ENCODE measurements at regions not wholly inside any gene's neighbourhood (a gene's known extent, or its start where the extent isn't known, plus 50 kb on each side); places are given as distances from the start of the nearest gene placed in this dataset.

DNA sequence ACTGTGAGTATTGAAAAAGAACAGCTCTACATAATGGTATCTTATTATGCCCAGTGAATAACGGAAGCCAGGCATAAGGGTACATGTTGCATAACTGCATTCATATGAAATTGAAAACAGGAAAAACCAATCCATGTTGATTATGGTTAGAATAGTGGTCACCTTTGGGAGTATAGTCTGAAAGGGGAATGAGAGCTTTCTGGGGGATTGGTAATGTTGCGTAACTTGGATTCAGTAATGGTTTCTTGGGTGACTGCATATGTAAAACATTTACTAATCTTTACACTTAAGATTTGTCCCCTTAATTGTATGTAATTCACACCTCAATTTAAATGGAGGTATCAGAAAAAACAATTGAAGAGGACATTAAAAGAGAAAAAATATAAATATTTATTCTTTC is 292.1 kb downstream of the LMO4 start:
- H3K4me3 Mint-ChIP-seq: no peak overlapping the region
- peaks cover 4% of the 10 kb centered on the region for H3K27me3 Mint-ChIP-seq
- peaks cover 7% of the 10 kb centered on the region for H3K9me3 Mint-ChIP-seq
- DNase-seq: no peak
- H3K4me1 Mint-ChIP-seq (ENCODE audit: low read depth): no peaks in the 10 kb centered on the region
- H3K27ac Mint-ChIP-seq: no peak overlapping the region
- H3K36me3 Mint-ChIP-seq (ENCODE audit: low read depth): no peaks in the 10 kb centered on the region

DNA sequence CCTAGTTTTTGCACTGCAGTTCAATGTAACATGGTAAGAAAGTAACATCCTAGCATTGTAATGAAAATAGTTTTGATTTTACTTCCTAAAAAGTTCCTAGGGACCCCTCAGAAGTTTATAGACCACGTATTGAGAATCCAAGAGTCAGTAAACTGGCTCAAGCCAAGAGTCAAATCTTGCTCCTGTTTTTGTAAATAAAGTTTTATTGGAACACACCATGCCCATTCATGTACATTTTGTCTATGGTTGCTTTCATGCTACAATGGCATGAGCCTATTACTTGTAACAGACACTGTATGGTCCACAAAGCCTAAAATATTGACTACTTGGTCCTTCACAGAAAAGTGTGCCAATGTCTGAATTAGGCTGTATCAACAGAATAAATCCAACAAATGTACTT is 301.0 kb downstream of the LMO4 start:
- Mint-ChIP-seq H3K9me3 (peaks cover 6% of the 10 kb centered on the region), H3K4me3 (no peak overlapping the region), H3K4me1 (ENCODE audit: low read depth) (no peaks in the 10 kb centered on the region), H3K36me3 (ENCODE audit: low read depth) (no peaks in the 10 kb centered on the region), H3K27me3 (no peaks in the 10 kb centered on the region), H3K27ac (no peak overlapping the region)
- no peak for DNase-seq

DNA sequence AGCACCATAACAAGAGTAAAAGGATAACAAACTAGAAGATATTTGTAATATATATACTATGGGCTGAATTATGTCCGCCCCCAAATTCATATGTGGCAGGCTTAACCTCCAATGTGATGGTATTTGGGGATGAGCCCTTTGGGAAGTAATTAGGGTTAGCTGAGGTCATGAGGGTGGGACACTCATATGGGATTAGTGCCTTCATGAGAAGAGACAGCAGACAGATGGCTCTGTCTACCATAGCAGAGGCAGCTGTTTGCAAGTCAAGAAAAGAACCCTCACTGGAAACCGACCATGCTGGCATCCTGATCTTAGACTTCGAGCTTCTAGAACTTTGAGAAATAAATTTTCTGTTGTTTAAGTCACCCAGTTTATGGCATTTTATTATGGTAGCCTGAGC is 303.6 kb downstream of the LMO4 start:
- Mint-ChIP-seq H3K27me3 (no peaks in the 10 kb centered on the region), H3K9me3 (peaks cover 6% of the 10 kb centered on the region), H3K36me3 (ENCODE audit: low read depth) (no peaks in the 10 kb centered on the region), H3K27ac (no peak overlapping the region), H3K4me1 (ENCODE audit: low read depth) (no peaks in the 10 kb centered on the region), H3K4me3 (no peak overlapping the region)
- no peak for DNase-seq

DNA sequence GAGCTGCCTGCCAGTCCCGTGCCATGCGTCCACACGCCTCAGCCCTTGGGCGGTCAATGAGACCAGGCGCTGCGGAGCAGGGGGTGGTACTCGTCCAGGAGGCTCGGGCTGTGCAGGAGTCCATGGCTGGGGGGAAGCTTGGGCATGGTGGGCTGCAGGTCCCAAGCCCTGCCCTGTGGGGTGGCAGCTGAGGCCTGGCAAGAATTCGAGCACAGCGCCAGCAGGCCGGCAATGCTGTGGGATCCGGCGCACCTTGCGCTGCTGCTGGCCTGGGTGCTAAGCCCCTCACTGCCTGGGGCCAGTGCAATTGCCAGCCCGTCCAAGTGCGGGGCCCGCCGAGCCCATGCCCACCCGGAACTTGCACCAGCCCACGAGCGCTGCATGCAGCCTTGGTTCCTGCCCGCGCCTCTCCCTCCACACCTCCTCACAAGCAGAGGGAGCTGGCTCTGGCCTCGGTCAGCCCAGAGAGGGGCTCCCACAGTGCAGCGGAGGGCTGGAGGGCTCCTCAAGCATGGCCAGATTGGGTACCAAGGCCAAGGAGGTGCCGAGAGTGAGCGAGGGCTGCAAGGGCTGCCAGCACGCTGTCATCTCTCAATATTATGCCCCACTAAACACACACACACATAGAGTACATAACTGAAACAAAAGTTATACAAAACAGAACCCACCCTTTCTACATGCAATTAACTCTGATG is 307.7 kb downstream of the LMO4 start:
- H3K36me3 Mint-ChIP-seq (ENCODE audit: low read depth): no peaks in the 10 kb centered on the region
- H3K4me3 Mint-ChIP-seq: no peak overlapping the region
- H3K27me3 Mint-ChIP-seq: no peaks in the 10 kb centered on the region
- peaks cover 6% of the 10 kb centered on the region for H3K9me3 Mint-ChIP-seq
- DNase-seq: no peak
- H3K27ac Mint-ChIP-seq: no peak overlapping the region
- no peaks in the 10 kb centered on the region for H3K4me1 Mint-ChIP-seq (ENCODE audit: low read depth)

DNA sequence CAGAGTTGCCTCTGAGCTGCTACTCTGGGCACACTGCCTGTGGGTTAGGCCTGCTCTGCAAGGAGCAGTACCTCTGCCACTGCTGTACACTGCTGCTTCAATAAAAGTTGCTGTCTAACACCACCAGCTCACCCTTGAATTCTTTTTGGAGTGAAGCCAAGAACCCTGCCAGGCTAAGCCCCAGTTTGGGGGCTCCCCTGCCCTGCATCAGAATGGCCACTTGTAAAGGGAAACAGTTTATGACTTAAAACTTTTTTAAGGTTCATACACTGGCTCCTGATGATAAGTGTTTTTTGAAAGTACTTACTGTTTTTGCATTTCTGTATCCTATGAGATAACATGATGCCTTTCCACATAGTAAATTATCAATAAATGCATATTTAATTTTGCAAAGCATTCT is 310.0 kb downstream of the LMO4 start:
- Mint-ChIP-seq H3K36me3 (ENCODE audit: low read depth) (no peaks in the 10 kb centered on the region), H3K9me3 (peaks cover 2% of the 10 kb centered on the region), H3K4me1 (ENCODE audit: low read depth) (no peaks in the 10 kb centered on the region), H3K27me3 (no peaks in the 10 kb centered on the region), H3K27ac (no peak overlapping the region), H3K4me3 (no peak overlapping the region)
- DNase-seq: no peak

DNA sequence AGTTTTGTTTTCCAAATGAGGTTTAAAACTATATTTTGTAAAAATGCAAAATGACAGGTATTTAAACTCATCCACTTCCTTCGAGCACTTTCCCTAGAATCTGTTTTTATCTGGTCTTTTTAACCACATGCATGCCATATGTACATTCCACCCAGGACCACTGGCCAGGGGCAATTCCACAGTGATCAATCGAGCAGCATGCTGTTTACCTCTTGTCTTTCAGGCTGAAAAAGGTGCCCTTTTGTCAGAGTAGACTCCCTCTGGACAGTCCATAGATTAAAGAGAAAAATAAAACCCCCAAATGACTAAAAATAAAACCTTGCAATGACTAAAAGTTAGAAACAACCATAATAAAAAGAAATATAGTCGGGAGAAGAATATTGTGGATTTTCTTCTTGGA is 313.3 kb downstream of the LMO4 start:
- Mint-ChIP-seq H3K4me1 (ENCODE audit: low read depth) (peaks cover 5% of the 10 kb centered on the region), H3K4me3 (no peak overlapping the region), H3K27ac (no peak overlapping the region), H3K9me3 (no peaks in the 10 kb centered on the region), H3K27me3 (no peaks in the 10 kb centered on the region), H3K36me3 (ENCODE audit: low read depth) (no peaks in the 10 kb centered on the region)
- DNase-seq: no peak

DNA sequence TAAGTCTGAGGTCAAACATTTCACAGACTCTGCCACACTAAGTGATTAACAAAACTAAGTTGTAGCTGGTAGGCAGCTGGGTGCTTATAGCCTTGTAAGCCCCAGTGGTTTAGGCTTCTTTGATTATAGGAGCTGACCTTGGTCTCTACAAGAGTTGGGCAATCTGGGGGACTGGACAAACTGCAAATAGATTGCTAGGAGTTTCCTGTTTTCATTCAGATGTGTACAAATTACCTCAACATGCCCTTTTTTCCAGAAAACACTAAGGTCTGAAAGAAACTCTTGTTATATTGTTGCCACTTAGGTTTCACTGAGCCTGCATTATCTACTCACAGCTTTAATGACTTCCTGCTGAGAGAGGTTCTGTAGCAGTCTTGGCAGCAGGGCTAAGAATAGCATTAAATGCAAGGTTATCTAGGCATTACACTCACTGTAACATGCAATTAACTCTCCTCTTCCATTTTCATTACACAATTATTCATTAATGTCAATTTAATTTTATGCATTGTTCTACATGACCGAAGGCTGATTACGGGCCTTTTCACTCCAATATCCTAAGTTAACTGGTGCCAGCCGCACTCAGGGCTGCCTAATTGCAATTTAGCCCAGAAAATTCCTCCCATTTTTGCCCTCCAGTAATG is 314.0 kb downstream of the LMO4 start:
- H3K27ac Mint-ChIP-seq: no peak overlapping the region
- H3K27me3 Mint-ChIP-seq: no peaks in the 10 kb centered on the region
- DNase-seq: no peak
- no peaks in the 10 kb centered on the region for H3K36me3 Mint-ChIP-seq (ENCODE audit: low read depth)
- no peaks in the 10 kb centered on the region for H3K9me3 Mint-ChIP-seq
- peaks cover 5% of the 10 kb centered on the region for H3K4me1 Mint-ChIP-seq (ENCODE audit: low read depth)
- no peak overlapping the region for H3K4me3 Mint-ChIP-seq

DNA sequence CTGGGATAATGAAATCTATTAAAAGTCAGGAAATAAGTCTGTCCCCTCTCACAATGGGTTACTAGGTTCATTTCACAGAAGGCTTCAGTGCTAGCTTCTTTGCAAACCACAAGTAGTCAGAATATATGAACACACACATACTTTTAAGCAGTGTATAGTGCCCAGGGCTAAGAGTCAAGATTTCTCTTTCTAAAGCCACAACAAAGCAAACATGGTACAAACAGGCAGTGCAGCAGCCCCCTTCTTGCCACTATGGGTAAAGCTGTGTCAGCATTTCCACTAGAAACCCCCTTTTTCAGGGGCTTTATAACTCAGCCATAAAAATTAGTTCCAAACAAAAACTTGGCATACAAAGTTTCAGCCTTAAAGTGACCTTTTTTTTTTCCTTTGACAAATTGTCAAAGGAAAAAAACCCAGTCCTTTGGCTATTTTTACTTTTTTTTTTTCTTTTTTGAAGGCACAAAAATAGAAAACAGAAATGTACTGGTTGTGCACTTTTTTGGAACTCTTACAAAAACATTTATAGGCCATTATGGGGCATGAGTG is 315.4 kb downstream of the LMO4 start:
- H3K9me3 Mint-ChIP-seq: no peaks in the 10 kb centered on the region
- H3K4me3 Mint-ChIP-seq: no peak overlapping the region
- H3K36me3 Mint-ChIP-seq (ENCODE audit: low read depth): no peaks in the 10 kb centered on the region
- no peak overlapping the region for H3K27ac Mint-ChIP-seq
- no peak for DNase-seq
- no peaks in the 10 kb centered on the region for H3K27me3 Mint-ChIP-seq
- peaks cover 5% of the 10 kb centered on the region for H3K4me1 Mint-ChIP-seq (ENCODE audit: low read depth)

DNA sequence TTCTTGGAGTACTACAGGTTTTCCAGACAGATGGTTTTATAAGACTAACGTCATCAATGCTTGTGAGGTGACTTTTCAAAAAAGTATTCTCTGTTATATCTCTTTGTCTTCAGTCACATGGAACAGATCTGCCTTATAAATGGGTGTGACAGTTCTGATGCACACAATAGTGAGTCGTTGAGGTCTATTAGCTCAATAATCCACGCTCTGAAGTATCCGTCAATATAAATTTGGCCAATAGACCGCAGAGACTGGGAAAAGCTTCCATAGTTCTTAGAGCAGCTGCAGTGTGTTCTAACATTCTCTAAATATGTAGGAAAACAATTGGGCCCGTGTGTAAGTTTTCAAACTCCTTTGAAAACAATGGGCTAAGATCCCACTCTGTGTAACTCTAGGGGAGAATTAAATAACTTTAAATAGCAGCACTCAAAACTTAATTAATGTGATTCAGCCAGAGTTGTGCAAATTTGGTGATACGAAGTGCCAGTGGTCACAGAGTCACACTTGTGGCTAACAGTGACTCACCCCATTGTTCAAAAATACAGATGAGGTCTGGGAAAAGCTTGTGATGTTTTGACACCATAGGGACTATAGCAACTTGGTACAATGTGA is 316.0 kb downstream of the LMO4 start:
- Mint-ChIP-seq H3K27me3 (no peaks in the 10 kb centered on the region), H3K9me3 (no peaks in the 10 kb centered on the region), H3K4me1 (ENCODE audit: low read depth) (peaks cover 5% of the 10 kb centered on the region), H3K27ac (no peak overlapping the region), H3K4me3 (no peak overlapping the region), H3K36me3 (ENCODE audit: low read depth) (no peaks in the 10 kb centered on the region)
- no peak for DNase-seq

DNA sequence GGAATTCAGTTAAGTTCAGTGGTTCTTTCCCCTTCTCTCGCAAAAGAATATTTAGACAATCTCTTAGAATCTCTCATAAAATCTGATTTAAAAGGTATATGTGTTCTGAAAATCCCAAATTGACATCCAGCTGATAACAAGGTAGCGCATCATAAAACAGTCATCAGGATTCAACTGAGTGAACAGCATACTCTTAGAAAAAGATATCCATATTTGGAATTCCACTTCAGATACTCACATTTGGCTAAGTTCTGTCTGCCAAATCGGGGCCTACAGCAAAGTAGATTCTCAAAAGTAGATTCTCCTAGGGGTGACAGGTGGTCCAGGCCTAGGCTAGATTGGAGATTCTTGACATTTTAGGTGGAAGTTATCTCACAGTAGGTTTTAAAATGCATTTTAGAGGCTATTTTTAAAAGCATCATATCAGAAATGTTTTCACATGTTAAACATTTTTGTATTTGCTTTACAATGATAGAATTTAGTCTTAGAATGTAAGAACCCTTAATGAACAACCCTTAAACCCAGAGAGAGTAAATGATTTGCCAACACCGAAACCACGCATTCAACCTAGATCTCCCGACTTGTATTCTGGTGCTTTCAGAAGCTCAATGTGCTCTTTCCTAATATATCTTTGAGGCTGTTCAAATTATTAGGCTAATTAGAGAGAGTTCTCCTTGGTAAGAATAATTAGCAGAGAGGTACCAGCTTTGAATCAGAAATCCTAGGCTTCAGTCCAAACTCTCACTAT is 318.9 kb downstream of the LMO4 start:
- DNase-seq: no peak
- H3K4me3 Mint-ChIP-seq: no peak overlapping the region
- H3K27ac Mint-ChIP-seq: no peak overlapping the region
- H3K27me3 Mint-ChIP-seq: no peaks in the 10 kb centered on the region
- H3K9me3 Mint-ChIP-seq: no peaks in the 10 kb centered on the region
- peaks cover 5% of the 10 kb centered on the region for H3K4me1 Mint-ChIP-seq (ENCODE audit: low read depth)
- no peaks in the 10 kb centered on the region for H3K36me3 Mint-ChIP-seq (ENCODE audit: low read depth)

DNA sequence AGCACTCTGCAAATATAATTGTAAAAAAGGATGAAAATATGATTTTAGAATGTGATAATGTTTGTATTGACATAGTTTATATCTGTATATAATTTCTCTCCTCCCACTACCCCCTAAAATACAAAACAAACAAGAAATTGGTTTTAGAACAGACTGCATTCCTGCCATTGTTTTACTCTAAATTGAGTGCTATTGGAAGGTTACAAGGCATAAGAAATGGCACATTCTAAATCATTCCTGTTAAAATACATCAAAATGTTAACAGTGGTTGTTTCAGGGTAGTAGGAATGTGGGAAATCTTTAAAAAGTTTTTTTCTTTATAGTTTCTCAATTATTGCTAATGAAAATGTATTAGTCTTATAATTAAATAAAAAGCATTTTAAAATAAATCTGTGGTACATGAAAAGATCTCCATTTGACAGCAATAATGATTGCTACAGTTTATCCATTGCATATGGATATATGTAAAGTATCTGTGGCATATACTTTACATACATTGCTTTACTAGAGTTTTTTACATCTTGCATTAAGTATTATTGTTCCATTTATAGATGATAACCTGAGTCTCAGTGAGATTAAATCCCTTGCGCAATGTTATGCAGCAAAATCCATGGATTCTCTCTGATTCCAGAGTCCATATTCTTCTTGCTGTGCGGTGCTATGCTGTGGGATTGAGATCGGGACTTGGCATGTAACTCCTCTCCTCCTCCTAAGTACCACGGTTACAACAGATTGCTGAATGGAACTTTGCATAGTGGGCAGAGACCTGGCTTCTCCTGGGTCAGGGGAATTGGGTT is 319.8 kb downstream of the LMO4 start:
- Mint-ChIP-seq H3K27ac (no peak overlapping the region), H3K9me3 (no peaks in the 10 kb centered on the region), H3K27me3 (no peaks in the 10 kb centered on the region), H3K4me1 (ENCODE audit: low read depth) (peaks cover 5% of the 10 kb centered on the region), H3K36me3 (ENCODE audit: low read depth) (no peaks in the 10 kb centered on the region), H3K4me3 (no peak overlapping the region)
- DNase-seq: no peak

DNA sequence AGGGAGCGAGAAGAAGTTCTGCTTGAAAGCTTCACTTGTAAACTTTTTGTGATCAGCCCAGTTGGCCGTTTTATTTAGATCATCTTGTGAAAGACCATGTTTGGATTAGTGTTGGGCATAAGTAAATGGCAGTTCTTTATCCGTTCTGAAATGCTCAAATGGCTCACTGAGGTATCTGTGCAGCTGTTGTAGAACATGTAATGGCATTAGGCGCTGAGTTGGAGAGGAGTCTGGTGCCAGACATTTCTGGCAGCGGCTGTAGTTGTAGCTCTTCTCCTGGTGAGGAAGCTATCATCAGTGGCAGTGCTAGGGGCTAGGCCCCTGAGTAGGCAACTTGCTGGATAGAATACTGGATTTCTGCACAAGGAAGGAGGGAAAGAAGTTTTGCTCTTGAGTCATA is 321.6 kb downstream of the LMO4 start:
- H3K27ac Mint-ChIP-seq: no peak overlapping the region
- no peak for DNase-seq
- no peaks in the 10 kb centered on the region for H3K27me3 Mint-ChIP-seq
- no peak overlapping the region for H3K4me3 Mint-ChIP-seq
- no peaks in the 10 kb centered on the region for H3K4me1 Mint-ChIP-seq (ENCODE audit: low read depth)
- no peaks in the 10 kb centered on the region for H3K9me3 Mint-ChIP-seq
- no peaks in the 10 kb centered on the region for H3K36me3 Mint-ChIP-seq (ENCODE audit: low read depth)

DNA sequence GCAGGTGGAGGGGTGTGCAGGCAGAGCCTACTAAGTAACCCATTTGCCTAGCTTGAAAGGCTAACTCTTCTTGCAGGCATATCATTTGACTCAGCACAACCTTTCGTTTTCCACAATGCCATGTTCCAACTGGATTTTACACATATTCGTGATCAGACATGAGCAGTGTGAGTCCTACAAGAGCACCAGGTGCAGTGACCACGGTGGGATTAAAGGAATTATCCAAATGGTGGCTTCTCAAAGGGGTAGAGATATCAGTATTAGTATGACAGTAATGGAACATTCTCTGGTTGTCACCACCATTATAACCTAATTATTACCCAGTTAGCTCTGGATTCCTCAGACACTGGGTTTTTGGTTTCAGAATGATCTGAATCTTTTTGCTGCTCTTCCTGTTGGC is 323.5 kb downstream of the LMO4 start:
- DNase-seq: no peak
- H3K4me3 Mint-ChIP-seq: no peak overlapping the region
- H3K9me3 Mint-ChIP-seq: no peaks in the 10 kb centered on the region
- no peaks in the 10 kb centered on the region for H3K36me3 Mint-ChIP-seq (ENCODE audit: low read depth)
- H3K27ac Mint-ChIP-seq: no peak overlapping the region
- no peaks in the 10 kb centered on the region for H3K4me1 Mint-ChIP-seq (ENCODE audit: low read depth)
- H3K27me3 Mint-ChIP-seq: no peaks in the 10 kb centered on the region

DNA sequence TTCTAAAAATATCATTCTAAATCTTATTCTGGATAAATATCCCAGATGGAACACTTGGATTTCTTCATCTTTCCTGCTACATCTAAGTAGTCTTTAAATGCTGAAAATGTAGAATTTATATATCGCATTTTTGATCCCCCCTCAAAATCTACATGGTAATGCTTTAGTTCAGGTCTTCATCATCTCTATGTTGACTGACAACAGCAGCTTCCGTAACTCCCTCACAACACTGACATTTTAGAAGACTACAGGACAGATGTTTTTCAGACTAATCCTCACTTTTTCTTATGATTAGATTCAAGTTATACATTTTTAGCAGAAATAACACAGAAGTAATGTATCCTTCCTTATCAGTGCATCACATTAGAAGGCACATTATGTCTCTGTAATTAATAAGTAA is 336.5 kb downstream of the LMO4 start:
- no peak for DNase-seq
- Mint-ChIP-seq H3K9me3 (peaks cover 5% of the 10 kb centered on the region), H3K4me1 (ENCODE audit: low read depth) (no peaks in the 10 kb centered on the region), H3K4me3 (no peak overlapping the region), H3K27ac (no peak overlapping the region), H3K36me3 (ENCODE audit: low read depth) (no peaks in the 10 kb centered on the region), H3K27me3 (peaks cover 3% of the 10 kb centered on the region)
